HL-60 (cell line): ENCODE measurements at regions not wholly inside any gene's neighbourhood (a gene's known extent, or its start where the extent isn't known, plus 50 kb on each side); places are given as distances from the start of the nearest gene placed in this dataset.

Source experiments
- DNase-seq, 2 experiments: peaks; one replicate each; pipeline ENCODE4 v3.0.0-alpha.2; 2010 to 2020; ENCODE audit warnings: low read depth in 1 of 2, low spot score in 1 of 2
- H3K27ac ChIP-seq: fragments of 250-450 bp; sonication (Bioruptor Pico); replicated peaks from 2 replicates; pipeline ENCODE4 v1.5.1; 2020; ENCODE audit warnings: mild to moderate bottlenecking, moderate library complexity
- H3K27me3 ChIP-seq: fragments of 250-450 bp; sonication (Bioruptor Pico); 2 replicates; pipeline ENCODE4 v1.5.1; 2021; ENCODE audit warnings: mild to moderate bottlenecking, moderate library complexity; ENCODE audit not compliant: insufficient read depth, poor library complexity, severe bottlenecking
- H3K4me3 ChIP-seq: replicated peaks from 2 replicates; pipeline ENCODE4 v1.5.1; 2011; ENCODE audit warnings: mild to moderate bottlenecking, control low read depth, low read length; ENCODE audit not compliant: insufficient read depth
- CTCF ChIP-seq: IDR thresholded peaks from one replicate; pipeline ENCODE4 v1.5.1; 2011; ENCODE audit warnings: low read length, control low read depth, inconsistent platforms; ENCODE audit not compliant: insufficient read depth
- GABPA ChIP-seq: IDR thresholded peaks from 2 replicates; pipeline ENCODE4 v1.6.1; 2012; ENCODE audit warnings: low read depth
- POLR2AphosphoS5 ChIP-seq: IDR thresholded peaks from 2 replicates; pipeline ENCODE4 v1.6.1; 2012; ENCODE audit warnings: low read depth
- SPI1 ChIP-seq: IDR thresholded peaks from 2 replicates; pipeline ENCODE4 v1.6.1; 2012; ENCODE audit warnings: low read depth, mild to moderate bottlenecking, borderline replicate concordance
- TF ChIP-seq, protein P1 (sequence below): IDR thresholded peaks from 2 replicates; pipeline ENCODE4 v1.6.1; 2012; ENCODE audit warnings: low read depth; ENCODE audit not compliant: insufficient replicate concordance

DNA sequence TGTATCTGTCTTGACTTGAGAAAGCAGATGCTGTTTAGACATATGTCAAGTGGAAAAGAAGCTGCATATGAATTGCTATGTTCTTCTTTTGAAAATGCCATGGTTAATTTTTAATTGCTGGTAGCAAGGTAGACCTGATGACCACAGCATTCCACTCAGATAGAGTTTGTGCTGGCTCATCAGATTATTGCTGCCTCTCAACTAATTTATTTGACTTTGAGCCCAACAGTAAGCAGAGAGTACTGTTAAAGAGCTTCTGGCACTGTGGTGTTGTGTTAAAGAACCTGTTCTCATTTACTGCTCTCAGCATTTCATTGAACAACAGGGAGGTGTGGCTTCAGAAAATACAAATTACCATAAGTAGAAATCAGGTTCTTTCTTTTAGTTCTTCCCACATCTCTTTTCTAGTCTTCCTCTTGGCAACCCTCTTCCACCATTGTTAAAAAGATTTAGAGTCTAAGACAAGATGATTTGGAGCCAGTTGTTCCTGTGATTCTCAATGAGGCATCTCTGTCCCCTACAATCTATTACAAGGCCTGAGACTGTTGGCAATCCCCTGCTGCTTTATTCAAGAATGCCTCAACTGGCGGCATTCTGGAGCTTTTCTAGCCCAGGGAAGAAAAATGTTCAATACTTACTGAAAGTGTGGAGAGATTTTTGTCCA is 967.6 kb upstream of the GJE1 start:
- no peak overlapping the region for H3K27ac ChIP-seq
- H3K27me3 ChIP-seq = no peaks in the 10 kb centered on the region
- no peak for TF ChIP-seq POLR2AphosphoS5
- no peak for TF ChIP-seq SPI1
- no peak for TF ChIP-seq GABPA
- TF ChIP-seq, protein P1, sequence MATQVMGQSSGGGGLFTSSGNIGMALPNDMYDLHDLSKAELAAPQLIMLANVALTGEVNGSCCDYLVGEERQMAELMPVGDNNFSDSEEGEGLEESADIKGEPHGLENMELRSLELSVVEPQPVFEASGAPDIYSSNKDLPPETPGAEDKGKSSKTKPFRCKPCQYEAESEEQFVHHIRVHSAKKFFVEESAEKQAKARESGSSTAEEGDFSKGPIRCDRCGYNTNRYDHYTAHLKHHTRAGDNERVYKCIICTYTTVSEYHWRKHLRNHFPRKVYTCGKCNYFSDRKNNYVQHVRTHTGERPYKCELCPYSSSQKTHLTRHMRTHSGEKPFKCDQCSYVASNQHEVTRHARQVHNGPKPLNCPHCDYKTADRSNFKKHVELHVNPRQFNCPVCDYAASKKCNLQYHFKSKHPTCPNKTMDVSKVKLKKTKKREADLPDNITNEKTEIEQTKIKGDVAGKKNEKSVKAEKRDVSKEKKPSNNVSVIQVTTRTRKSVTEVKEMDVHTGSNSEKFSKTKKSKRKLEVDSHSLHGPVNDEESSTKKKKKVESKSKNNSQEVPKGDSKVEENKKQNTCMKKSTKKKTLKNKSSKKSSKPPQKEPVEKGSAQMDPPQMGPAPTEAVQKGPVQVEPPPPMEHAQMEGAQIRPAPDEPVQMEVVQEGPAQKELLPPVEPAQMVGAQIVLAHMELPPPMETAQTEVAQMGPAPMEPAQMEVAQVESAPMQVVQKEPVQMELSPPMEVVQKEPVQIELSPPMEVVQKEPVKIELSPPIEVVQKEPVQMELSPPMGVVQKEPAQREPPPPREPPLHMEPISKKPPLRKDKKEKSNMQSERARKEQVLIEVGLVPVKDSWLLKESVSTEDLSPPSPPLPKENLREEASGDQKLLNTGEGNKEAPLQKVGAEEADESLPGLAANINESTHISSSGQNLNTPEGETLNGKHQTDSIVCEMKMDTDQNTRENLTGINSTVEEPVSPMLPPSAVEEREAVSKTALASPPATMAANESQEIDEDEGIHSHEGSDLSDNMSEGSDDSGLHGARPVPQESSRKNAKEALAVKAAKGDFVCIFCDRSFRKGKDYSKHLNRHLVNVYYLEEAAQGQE = no peak
- TF ChIP-seq CTCF = no peak
- DNase-seq = no peak
- no peak overlapping the region for H3K4me3 ChIP-seq

- Histone ChIP-seq H3K4me3 (no peak overlapping the region), H3K27ac (no peak overlapping the region), H3K27me3 (no peaks in the 10 kb centered on the region)
- no peak for DNase-seq
- TF ChIP-seq SPI1 (no peak), GABPA (no peak), CTCF (no peak)
- TF ChIP-seq, protein P1 = no peak
Measured at GRCh38 chr6:141164042-141164743, 968.5 kb upstream of the GJE1 start.

- no peak overlapping the region for H3K4me3 ChIP-seq
- no peak for DNase-seq
- no peaks in the 10 kb centered on the region for H3K27me3 ChIP-seq
- TF ChIP-seq CTCF (no peak), POLR2AphosphoS5 (no peak), SPI1 (no peak), GABPA (no peak)
- TF ChIP-seq, protein P1 = no peak
- no peak overlapping the region for H3K27ac ChIP-seq
Measured at GRCh38 chr6:141163107-141163506, 969.6 kb upstream of the GJE1 start.
